ENCODE measurements at regions not wholly inside any gene's neighbourhood (a gene's known extent, or its start where the extent isn't known, plus 50 kb on each side); places are given as distances from the start of the nearest gene placed in this dataset.

DNA sequence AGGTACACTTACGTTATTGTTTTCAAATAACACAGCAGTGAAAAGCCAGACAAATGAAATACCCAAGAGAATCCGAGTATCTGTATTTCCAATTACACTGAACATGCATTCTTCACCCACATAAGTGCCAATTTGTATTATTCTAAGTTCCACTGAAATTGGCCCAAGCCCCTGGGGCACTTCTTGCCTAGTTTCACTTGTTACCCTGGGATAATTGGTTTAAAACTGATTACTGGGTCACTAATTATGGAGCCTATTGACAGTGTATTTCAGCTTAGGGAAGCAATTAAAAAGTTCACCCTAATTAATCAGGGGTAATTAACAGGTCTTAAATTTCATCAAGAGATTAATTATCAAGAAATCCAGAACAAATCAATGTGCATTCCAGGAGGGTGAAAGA lies 60.5 kb upstream of the HS3ST2 start:
- TF ChIP-seq, protein P1, sequence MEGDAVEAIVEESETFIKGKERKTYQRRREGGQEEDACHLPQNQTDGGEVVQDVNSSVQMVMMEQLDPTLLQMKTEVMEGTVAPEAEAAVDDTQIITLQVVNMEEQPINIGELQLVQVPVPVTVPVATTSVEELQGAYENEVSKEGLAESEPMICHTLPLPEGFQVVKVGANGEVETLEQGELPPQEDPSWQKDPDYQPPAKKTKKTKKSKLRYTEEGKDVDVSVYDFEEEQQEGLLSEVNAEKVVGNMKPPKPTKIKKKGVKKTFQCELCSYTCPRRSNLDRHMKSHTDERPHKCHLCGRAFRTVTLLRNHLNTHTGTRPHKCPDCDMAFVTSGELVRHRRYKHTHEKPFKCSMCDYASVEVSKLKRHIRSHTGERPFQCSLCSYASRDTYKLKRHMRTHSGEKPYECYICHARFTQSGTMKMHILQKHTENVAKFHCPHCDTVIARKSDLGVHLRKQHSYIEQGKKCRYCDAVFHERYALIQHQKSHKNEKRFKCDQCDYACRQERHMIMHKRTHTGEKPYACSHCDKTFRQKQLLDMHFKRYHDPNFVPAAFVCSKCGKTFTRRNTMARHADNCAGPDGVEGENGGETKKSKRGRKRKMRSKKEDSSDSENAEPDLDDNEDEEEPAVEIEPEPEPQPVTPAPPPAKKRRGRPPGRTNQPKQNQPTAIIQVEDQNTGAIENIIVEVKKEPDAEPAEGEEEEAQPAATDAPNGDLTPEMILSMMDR (IDR thresholded peaks at IDR 0.05) = no peak
- no peak for TF ChIP-seq EZH2 (IDR thresholded peaks at IDR 0.05; ENCODE audit: borderline replicate concordance, insufficient read depth, low read depth, low read length, poor library complexity, severe bottlenecking)

Data from B cell (primary cell).